Spleen (tissue), 7 donors: ENCODE measurements at regions not wholly inside any gene's neighbourhood (a gene's known extent, or its start where the extent isn't known, plus 50 kb on each side); places are given as distances from the start of the nearest gene placed in this dataset.

ENCODE experiments used
- POLR2A ChIP-seq, 3 donors: fragments of 450-650 bp; IDR thresholded peaks; one replicate each; pipeline ENCODE4 v1.5.1; 2017; ENCODE audit warnings: antibody characterized with exemption in 3 of 3, mild to moderate bottlenecking in 1 of 3
- POLR2AphosphoS5 ChIP-seq, 3 donors: sonication (generic); formaldehyde crosslinking; IDR thresholded peaks; one replicate each; pipeline ENCODE4 v1.5.1; 2017; ENCODE audit warnings: antibody characterized with exemption in 3 of 3
- TF ChIP-seq, protein P1 (sequence below), 11 experiments: fragments of 200-600 bp in 7 of 11; fragments of 450-650 bp in 4 of 11; sonication (generic) in 4 of 11; IDR thresholded peaks in 8 of 11; conservative IDR thresholded peaks in 3 of 11; 1 replicate in 7 of 11; 2 replicates in 4 of 11; pipeline versions ENCODE4 v1.4.0 to v1.8.0; 2016 to 2021; ENCODE audit warnings: antibody characterized with exemption in 11 of 11, inconsistent platforms in 4 of 11, mild to moderate bottlenecking in 1 of 11
- donor health status: DM: no; HTN: no; CAD: no; lungs with moderate emphysema.
- donor health status: DM: no; HTN: no; CAD: no.
- donor health status: DM: no; HTN: no; CAD: no.

DNA sequence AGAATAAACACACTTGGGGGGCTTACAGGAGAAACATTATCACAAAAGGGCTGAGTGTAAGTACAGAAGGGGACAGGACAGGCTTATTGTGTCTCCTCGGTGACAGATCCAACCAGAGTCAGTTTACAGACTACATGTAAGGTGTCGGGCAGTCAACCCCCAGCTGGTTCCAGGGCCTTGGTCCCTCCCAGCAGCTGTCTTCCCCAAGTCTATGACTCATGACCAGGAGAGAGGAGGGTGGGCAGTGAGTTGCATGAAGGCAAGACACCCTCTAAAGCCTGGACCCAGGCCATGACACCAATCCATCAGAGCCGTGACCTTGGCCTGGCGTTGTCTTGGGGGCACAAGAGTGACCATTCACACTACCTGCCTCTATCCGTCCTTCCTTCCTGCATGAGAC is 276.2 kb upstream of the CCL2 start:
- TF ChIP-seq, protein P1, sequence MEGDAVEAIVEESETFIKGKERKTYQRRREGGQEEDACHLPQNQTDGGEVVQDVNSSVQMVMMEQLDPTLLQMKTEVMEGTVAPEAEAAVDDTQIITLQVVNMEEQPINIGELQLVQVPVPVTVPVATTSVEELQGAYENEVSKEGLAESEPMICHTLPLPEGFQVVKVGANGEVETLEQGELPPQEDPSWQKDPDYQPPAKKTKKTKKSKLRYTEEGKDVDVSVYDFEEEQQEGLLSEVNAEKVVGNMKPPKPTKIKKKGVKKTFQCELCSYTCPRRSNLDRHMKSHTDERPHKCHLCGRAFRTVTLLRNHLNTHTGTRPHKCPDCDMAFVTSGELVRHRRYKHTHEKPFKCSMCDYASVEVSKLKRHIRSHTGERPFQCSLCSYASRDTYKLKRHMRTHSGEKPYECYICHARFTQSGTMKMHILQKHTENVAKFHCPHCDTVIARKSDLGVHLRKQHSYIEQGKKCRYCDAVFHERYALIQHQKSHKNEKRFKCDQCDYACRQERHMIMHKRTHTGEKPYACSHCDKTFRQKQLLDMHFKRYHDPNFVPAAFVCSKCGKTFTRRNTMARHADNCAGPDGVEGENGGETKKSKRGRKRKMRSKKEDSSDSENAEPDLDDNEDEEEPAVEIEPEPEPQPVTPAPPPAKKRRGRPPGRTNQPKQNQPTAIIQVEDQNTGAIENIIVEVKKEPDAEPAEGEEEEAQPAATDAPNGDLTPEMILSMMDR (IDR thresholded peaks at IDR 0.05 in 8 of 11, conservative IDR thresholded peaks at IDR 0.05 in 3 of 11) = no peak
- no peak for TF ChIP-seq POLR2A (IDR thresholded peaks at IDR 0.05)
- no peak for TF ChIP-seq POLR2AphosphoS5 (IDR thresholded peaks at IDR 0.05)
